Cardiac muscle cell (in vitro differentiated cells and primary cell): ENCODE measurements at regions not wholly inside any gene's neighbourhood (a gene's known extent, or its start where the extent isn't known, plus 50 kb on each side); places are given as distances from the start of the nearest gene placed in this dataset.
A peak's percentile ranks its signal among the peaks of the same experiment; 100 is the strongest.
"Not testable (repeated sequence)": the region's sequence is repeated elsewhere in the genome, so short reads cannot be mapped to it uniquely, and the experiment has no call there.

Experiments used
- DNase-seq, 2 donors: peaks; one replicate each; pipeline versions ENCODE4 v3.0.0 to v3.0.0-alpha.2; 2010 to 2017; ENCODE audit warnings: low read depth in 1 of 2, low spot score in 1 of 2
- H3K27ac ChIP-seq: fragments of 200-600 bp; sonication (generic); 2 replicates; pipeline ENCODE4 v1.5.1; 2016
- H3K27me3 ChIP-seq: fragments of 200-600 bp; sonication (generic); 2 replicates; pipeline ENCODE4 v1.6.0; 2016; ENCODE audit warnings: control low read depth
- H3K36me3 ChIP-seq: fragments of 200-600 bp; sonication (generic); 2 replicates; pipeline ENCODE4 v1.5.1; 2016; ENCODE audit warnings: control low read depth
- H3K4me1 ChIP-seq: fragments of 200-600 bp; sonication (generic); 2 replicates; pipeline ENCODE4 v1.8.1; 2017; ENCODE audit warnings: low read depth, mild to moderate bottlenecking, mixed run types
- H3K4me3 ChIP-seq: fragments of 200-600 bp; sonication (generic); 2 replicates; pipeline ENCODE4 v1.5.1; 2016; ENCODE audit warnings: mild to moderate bottlenecking
- H3K9me3 ChIP-seq: fragments of 200-600 bp; sonication (generic); 2 replicates; pipeline ENCODE4 v1.5.1; 2017; ENCODE audit warnings: low read depth, mild to moderate bottlenecking, control low read depth
- TF ChIP-seq, protein P1 (sequence below): IDR thresholded peaks from 2 replicates; pipeline ENCODE4 v1.5.1; 2012; ENCODE audit warnings: low read depth, mild to moderate bottlenecking, low read length

DNA sequence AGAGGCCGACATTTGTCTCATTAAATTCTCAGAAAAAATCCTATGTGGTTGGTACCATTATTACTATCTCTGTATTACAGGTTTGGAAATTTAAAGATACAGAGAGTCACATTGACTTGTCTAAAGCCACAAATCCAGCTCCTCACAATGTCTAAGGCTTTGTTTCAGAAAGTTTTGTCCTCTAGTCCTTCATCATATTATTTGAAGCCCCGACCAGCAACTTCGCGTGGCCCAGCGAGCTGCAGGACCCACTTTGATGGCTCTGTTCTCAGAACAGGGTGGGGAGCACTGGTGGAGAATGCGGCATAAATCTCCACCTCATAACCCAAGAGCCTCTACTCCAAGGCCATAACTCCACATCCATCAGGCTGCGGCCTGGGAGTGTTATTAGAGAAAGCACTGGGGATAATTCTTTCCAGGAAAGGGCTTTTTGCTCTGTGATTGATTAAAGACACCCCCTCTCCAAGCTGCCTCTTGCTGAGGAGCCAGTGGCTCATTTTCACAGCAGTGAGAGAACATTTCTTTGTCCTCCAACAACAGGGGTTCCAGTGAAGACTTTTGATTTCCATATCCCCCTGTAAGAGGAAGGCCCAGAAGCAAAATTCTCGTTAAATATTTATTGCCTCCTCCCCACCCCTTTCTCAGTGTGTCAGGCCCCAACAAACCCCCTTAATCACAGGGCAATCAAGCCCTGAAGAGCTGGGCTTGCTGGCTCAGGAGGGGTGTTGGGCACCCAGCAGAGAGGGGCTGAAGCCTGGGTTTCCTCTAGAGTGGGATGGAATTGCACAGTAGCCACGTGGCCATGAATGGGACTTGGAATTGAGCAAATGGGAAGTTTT, 113.7 kb upstream of the CDH11 start:
- DNase-seq, result no peak
- no peaks in the 10 kb centered on the region for H3K9me3 ChIP-seq
- no peak overlapping the region for H3K27ac ChIP-seq
- peaks cover 10% of the 10 kb centered on the region for H3K27me3 ChIP-seq
- no peaks in the 10 kb centered on the region for H3K36me3 ChIP-seq
- H3K4me3 ChIP-seq, result no peak overlapping the region
- TF ChIP-seq, protein P1, sequence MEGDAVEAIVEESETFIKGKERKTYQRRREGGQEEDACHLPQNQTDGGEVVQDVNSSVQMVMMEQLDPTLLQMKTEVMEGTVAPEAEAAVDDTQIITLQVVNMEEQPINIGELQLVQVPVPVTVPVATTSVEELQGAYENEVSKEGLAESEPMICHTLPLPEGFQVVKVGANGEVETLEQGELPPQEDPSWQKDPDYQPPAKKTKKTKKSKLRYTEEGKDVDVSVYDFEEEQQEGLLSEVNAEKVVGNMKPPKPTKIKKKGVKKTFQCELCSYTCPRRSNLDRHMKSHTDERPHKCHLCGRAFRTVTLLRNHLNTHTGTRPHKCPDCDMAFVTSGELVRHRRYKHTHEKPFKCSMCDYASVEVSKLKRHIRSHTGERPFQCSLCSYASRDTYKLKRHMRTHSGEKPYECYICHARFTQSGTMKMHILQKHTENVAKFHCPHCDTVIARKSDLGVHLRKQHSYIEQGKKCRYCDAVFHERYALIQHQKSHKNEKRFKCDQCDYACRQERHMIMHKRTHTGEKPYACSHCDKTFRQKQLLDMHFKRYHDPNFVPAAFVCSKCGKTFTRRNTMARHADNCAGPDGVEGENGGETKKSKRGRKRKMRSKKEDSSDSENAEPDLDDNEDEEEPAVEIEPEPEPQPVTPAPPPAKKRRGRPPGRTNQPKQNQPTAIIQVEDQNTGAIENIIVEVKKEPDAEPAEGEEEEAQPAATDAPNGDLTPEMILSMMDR, result no peak
- peaks cover 7% of the 10 kb centered on the region for H3K4me1 ChIP-seq

- not testable (repeated sequence) for H3K27me3 ChIP-seq, H3K36me3 ChIP-seq, H3K9me3 ChIP-seq, H3K4me3 ChIP-seq, H3K27ac ChIP-seq, DNase-seq, H3K4me1 ChIP-seq
Measured at GRCh38 chr16:65234721-65235320, 113.0 kb upstream of the CDH11 start.

GRCh38 chr16:65229191-65229662, 107.4 kb upstream of the CDH11 start:
- Histone ChIP-seq H3K4me1 (no peaks in the 10 kb centered on the region), H3K9me3 (no peaks in the 10 kb centered on the region), H3K36me3 (no peaks in the 10 kb centered on the region), H3K27me3 (peaks cover 18% of the 10 kb centered on the region), H3K27ac (no peak overlapping the region), H3K4me3 (no peak overlapping the region)
- DNase-seq, result peak in 1 of 2 donors; percentile 50
- TF ChIP-seq, protein P1, result no peak

- no peak overlapping the region for H3K27ac ChIP-seq
- H3K4me1 ChIP-seq, result no peaks in the 10 kb centered on the region
- H3K4me3 ChIP-seq, result no peak overlapping the region
- H3K36me3 ChIP-seq, result no peaks in the 10 kb centered on the region
- H3K27me3 ChIP-seq, result peaks cover 19% of the 10 kb centered on the region
- DNase-seq, result no peak
- TF ChIP-seq, protein P1, result no peak
- no peaks in the 10 kb centered on the region for H3K9me3 ChIP-seq
Measured at GRCh38 chr16:65227150-65227835, 105.4 kb upstream of the CDH11 start.

- no peaks in the 10 kb centered on the region for H3K4me1 ChIP-seq
- DNase-seq, result no peak
- no peaks in the 10 kb centered on the region for H3K36me3 ChIP-seq
- H3K27me3 ChIP-seq, result peaks cover 32% of the 10 kb centered on the region
- no peak overlapping the region for H3K4me3 ChIP-seq
- H3K27ac ChIP-seq, result no peak overlapping the region
- TF ChIP-seq, protein P1, result no peak
- H3K9me3 ChIP-seq, result no peaks in the 10 kb centered on the region
Measured at GRCh38 chr16:65226077-65226476, 104.2 kb upstream of the CDH11 start.
